Activated naive CD4-positive, alpha-beta T cell treated with anti-CD3 and anti-CD28 coated beads for 36 hours (primary cell): ENCODE measurements at regions not wholly inside any gene's neighbourhood (a gene's known extent, or its start where the extent isn't known, plus 50 kb on each side); places are given as distances from the start of the nearest gene placed in this dataset.
"Not testable (repeated sequence)": the region's sequence is repeated elsewhere in the genome, so short reads cannot be mapped to it uniquely, and the experiment has no call there.

Experiments
- CTCF ChIA-PET: fragments of 350-600 bp; sonication (Branson Sonifier 250); formaldehyde crosslinking; loops from one replicate; lab custom pipeline; 2021; ENCODE audit warnings: antibody characterized with exemption; lab: Charles Lee
- DNase-seq: peaks from one replicate; pipeline ENCODE4 v3.0.0-alpha.2; 2020
- H3K27ac Mint-ChIP-seq: one replicate; pipeline ENCODE4 v1.8.0; 2021; ENCODE audit warnings: mild to moderate bottlenecking, mixed read lengths
- H3K27me3 Mint-ChIP-seq: one replicate; pipeline ENCODE4 v1.8.0; 2021; ENCODE audit warnings: low read depth, mixed read lengths
- H3K36me3 Mint-ChIP-seq: one replicate; pipeline ENCODE4 v1.8.0; 2021; ENCODE audit warnings: low read depth, mixed read lengths
- H3K4me1 Mint-ChIP-seq: one replicate; pipeline ENCODE4 v1.8.0; 2021; ENCODE audit warnings: low read depth, mixed read lengths
- H3K4me3 Mint-ChIP-seq: one replicate; pipeline ENCODE4 v1.8.0; 2021; ENCODE audit warnings: mild to moderate bottlenecking, moderate library complexity, mixed read lengths
- H3K9me3 Mint-ChIP-seq: one replicate; pipeline ENCODE4 v1.8.0; 2021; ENCODE audit warnings: mixed read lengths
- intact Hi-C: fragments of 100-400 bp; cut with micrococcal nuclease; formaldehyde crosslinking; loops from one replicate; pipeline ENCODE4 v1.15.1; 2023

DNA sequence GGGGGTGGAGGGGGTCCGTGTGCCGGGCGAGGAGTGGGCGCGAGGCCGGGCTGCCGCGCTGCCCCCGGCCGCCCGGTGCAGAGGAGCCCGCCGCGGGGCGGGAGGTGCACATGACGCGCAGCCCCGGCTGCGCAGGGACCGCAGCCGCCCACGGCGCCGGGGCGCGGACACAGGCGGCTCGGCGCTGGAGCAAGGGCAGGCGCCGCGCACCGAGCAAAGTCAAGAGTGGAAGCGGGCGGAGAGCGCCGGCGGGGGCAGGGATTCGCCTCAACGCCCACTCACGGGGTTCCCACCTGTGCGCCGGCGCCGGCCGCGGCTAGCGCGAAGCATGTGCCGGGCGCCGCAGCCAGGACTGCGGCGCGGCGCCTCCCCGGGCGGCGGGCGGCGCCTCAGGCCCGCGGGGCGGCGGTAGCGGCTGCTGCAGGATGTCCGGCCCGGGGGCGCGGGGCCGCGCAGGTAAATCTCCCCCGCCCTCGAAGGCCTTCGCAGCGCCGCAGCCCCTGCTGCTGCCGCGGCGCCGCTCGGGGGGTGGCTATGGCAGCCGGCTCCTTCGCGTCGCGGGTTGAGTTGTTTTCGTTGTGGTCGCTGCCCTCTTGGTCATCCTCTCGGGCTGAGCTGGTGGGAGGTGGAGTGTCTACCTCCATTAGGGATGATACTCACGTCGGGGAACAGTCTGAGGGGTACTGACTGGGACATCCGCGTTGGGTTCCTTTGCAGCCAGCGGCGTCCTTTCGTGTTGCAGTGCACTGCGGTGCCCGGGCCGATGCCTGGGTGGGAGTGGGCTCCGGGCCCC, 216.3 kb upstream of the DTNA start:
- CTCF ChIA-PET, result no interaction called here
- Mint-ChIP-seq H3K27ac (no peak overlapping the region), H3K27me3 (peaks cover 22% of the 10 kb centered on the region), H3K9me3 (no peaks in the 10 kb centered on the region), H3K4me3 (no peak overlapping the region), H3K36me3 (no peaks in the 10 kb centered on the region), H3K4me1 (peaks cover 3% of the 10 kb centered on the region)
- intact Hi-C loops, result no loop called here
- no peak for DNase-seq

DNA sequence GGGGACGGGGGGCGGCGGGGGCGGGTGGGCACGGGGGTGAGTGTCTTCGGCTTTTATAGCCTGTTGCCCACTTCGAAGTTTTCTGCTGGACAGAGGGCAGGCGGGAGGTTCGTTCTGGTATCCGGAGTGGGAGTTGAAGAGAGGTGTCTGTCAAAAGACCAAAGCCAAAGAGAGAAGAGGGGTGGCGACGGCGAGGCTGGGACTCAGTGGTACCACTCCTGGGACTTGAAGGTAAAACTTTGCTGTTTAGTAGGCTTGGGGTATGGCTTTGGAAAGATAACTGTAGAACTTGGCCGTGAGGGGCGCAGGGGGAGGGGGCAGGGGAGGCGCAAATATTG, 215.8 kb upstream of the DTNA start:
- peaks cover 3% of the 10 kb centered on the region for H3K4me1 Mint-ChIP-seq
- no peak overlapping the region for H3K4me3 Mint-ChIP-seq
- no peaks in the 10 kb centered on the region for H3K36me3 Mint-ChIP-seq
- no peak for DNase-seq
- H3K27ac Mint-ChIP-seq, result no peak overlapping the region
- CTCF ChIA-PET, result no interaction called here
- peaks cover 22% of the 10 kb centered on the region for H3K27me3 Mint-ChIP-seq
- intact Hi-C loops, result no loop called here
- no peaks in the 10 kb centered on the region for H3K9me3 Mint-ChIP-seq

DNA sequence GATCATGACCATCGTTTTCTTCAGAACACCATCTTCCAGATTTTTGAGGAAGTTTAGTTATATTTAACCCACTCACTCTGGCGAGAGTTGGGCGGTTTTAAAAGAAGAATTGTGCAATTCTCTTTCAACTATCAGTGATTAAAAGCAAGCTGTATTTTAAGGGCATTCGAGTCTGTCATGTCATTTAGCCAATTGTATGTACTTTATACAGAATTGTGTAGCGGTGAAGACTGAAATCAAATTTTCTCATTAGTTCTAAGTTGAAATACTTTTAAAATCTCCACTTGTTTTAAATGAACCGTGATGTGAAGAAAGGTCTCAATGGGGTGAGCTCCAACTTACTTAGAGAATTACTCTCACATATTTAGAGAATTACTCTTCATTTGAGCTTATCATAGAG, 214.6 kb upstream of the DTNA start:
- no peak overlapping the region for H3K27ac Mint-ChIP-seq
- H3K4me3 Mint-ChIP-seq, result no peak overlapping the region
- no peak for DNase-seq
- H3K9me3 Mint-ChIP-seq, result no peaks in the 10 kb centered on the region
- H3K36me3 Mint-ChIP-seq, result no peaks in the 10 kb centered on the region
- H3K27me3 Mint-ChIP-seq, result peaks cover 22% of the 10 kb centered on the region
- peaks cover 3% of the 10 kb centered on the region for H3K4me1 Mint-ChIP-seq
- intact Hi-C loops, result no loop called here
- CTCF ChIA-PET, result interaction anchor here (0.6 kb wide), 1 partner anchor 231 kb away, joined by 3 read pairs; no protein-coding TSS in a partner anchor

DNA sequence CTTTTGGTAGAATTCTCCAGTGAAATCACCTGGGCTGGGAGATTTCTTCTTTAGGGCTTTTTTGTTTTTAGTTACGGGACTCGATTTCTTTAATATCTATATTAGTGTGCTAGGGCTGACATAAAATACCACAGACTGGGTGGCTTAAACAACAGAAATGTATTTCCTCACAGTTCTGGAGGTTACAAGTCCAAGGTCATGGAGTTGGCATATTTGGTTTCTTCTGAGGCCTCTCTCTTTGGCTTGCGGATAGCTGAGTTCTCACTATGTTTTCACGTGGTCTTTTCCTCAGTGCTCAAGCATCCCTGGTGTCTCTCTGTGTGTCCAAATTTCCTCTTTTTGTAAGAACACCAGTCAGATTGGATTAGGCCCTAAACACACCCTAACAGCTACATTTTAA, 208.5 kb upstream of the DTNA start:
- Mint-ChIP-seq H3K36me3 (no peaks in the 10 kb centered on the region), H3K27me3 (no peaks in the 10 kb centered on the region), H3K9me3 (peaks cover 8% of the 10 kb centered on the region), H3K4me3 (no peak overlapping the region), H3K27ac (no peak overlapping the region), H3K4me1 (no peaks in the 10 kb centered on the region)
- CTCF ChIA-PET, result interaction anchor here (0.7 kb wide), 1 partner anchor 137 kb away, joined by 3 read pairs; no protein-coding TSS in a partner anchor
- intact Hi-C loops, result no loop called here
- DNase-seq, result no peak

DNA sequence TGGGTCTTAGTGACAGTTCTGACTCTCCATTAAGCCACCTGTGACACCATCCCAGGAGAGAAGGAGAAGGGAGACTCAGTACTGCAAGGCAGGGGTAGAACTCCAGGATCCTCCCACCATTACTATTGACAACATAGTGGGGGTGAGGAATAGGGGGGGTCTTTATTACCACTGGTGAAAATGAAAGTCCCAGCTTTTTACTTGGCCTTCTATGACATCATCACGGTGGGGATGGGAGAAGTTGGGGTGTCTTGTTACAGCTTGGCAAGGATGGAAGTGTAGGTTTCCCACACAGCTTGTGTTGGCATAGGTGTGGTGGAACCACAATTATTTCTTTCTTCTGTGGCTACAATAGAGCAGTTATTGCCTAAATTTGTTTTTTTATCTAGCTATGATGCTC, 203.9 kb upstream of the DTNA start:
- no peaks in the 10 kb centered on the region for H3K36me3 Mint-ChIP-seq
- no peaks in the 10 kb centered on the region for H3K27me3 Mint-ChIP-seq
- H3K27ac Mint-ChIP-seq, result no peak overlapping the region
- CTCF ChIA-PET, result no interaction called here
- intact Hi-C loops, result no loop called here
- H3K9me3 Mint-ChIP-seq, result peaks cover 8% of the 10 kb centered on the region
- H3K4me1 Mint-ChIP-seq, result no peaks in the 10 kb centered on the region
- H3K4me3 Mint-ChIP-seq, result no peak overlapping the region
- DNase-seq, result no peak

DNA sequence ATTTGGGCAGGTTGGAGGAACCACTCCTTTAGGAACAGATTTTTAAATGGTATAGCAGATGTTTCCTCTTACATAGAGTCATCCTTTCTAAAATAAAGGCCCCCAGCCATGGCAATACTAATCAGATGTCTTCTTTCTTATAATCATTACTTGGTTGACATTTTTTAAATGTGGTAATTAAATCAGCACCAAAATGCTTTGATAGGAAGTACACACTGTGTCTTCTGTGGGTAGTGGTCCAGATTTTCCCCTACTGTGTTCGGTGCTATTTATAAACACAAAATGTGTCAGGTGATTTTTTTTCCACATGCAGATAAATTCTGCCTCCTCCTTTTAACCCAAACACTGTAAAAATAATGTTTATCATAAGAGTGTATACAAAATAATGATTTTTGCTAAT, 200.9 kb upstream of the DTNA start:
- CTCF ChIA-PET, result no interaction called here

DNA sequence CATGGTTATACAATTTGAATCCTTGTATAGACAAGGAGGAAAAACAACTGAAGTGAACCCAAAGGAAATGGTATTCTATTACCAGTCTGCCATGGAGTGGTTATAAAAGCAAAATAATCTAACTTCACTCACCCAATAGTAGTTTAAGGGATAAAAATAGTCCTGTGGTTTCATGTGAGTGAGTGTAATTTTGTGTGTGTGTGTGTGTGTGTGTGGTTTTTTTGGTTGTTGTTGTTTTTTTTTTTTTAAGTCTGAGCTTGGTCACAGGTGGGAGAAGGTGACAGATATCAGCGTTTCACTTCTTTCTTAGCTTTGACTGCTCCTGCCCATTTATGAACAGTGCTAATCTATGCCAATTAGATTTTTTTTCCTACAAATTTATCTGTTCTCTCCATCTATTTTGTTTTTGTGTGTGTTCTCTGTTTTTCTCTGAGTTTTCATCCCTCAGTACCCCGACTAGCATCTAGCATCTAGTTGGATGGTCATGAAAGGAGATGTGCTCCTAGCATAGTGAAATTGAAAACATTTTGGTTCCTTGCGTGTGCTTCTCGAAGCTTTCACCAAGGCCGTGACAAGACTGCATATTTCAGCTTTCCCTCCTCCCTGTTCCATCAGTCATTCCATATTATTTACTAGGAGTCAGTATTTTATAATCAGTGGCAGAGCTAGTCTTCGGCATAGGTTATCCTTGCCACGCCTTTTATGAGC, 200.1 kb upstream of the DTNA start:
- Mint-ChIP-seq H3K4me3 (no peak overlapping the region), H3K27me3 (no peaks in the 10 kb centered on the region), H3K27ac (no peak overlapping the region), H3K9me3 (no peaks in the 10 kb centered on the region), H3K4me1 (no peaks in the 10 kb centered on the region), H3K36me3 (no peaks in the 10 kb centered on the region)
- DNase-seq, result no peak
- intact Hi-C loops, result no loop called here
- CTCF ChIA-PET, result interaction anchor here (0.6 to 0.8 kb wide), 2 partner anchors 19 to 185 kb away, joined by 3 read pairs; no protein-coding TSS in a partner anchor

More for the DNA sequence above, 200.9 kb upstream of the DTNA start:
- Mint-ChIP-seq H3K27ac (no peak overlapping the region), H3K36me3 (no peaks in the 10 kb centered on the region), H3K9me3 (peaks cover under 1% of the 10 kb centered on the region), H3K4me1 (no peaks in the 10 kb centered on the region), H3K4me3 (no peak overlapping the region), H3K27me3 (no peaks in the 10 kb centered on the region)
- DNase-seq, result no peak
- intact Hi-C loops, result no loop called here

DNA sequence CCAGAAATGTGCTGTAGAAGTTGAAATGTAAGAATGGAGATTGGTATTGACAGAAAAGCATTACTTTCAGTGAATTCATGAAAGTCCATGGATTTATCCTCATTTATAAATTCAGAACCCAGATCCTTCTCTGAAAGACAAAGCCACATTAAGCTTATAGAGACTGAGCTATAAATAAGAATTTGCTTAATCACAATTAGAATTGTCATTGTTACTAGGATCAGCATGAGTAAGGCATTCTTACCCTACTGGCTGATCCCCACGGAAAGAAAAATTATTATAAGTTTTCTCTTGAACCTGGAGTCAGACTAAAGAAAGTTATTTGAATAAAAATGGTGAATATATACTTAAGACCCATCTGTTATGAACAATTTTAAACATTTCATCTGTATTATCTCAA, 199.2 kb upstream of the DTNA start:
- intact Hi-C loops, result no loop called here
- CTCF ChIA-PET, result interaction anchor here (0.8 kb wide), 1 partner anchor 18 kb away, joined by 3 read pairs; no protein-coding TSS in a partner anchor
- H3K27ac Mint-ChIP-seq, result no peak overlapping the region
- no peaks in the 10 kb centered on the region for H3K4me1 Mint-ChIP-seq
- DNase-seq, result no peak
- no peak overlapping the region for H3K4me3 Mint-ChIP-seq
- H3K27me3 Mint-ChIP-seq, result no peaks in the 10 kb centered on the region
- no peaks in the 10 kb centered on the region for H3K36me3 Mint-ChIP-seq
- peaks cover 2% of the 10 kb centered on the region for H3K9me3 Mint-ChIP-seq

DNA sequence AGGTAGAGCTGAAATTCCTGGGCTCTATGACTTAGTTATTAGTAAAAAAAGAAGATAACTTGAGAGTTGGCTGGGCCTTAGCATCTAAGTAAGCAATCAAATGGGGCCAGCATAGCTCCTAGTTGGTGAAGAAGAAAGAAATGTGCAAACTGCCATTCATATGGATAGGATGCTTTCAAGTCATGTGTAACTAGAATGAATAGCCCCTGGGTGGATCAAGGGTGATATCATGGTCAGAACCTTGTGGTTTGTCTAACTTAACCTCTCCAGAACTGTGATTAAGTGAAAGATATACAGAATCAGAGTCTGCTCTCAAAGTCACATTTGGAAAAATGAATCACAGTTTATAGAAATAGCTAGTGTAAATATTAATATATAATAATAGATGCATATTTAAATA, 198.7 kb upstream of the DTNA start:
- no peaks in the 10 kb centered on the region for H3K27me3 Mint-ChIP-seq
- H3K9me3 Mint-ChIP-seq, result peaks cover 7% of the 10 kb centered on the region
- intact Hi-C loops, result no loop called here
- H3K4me3 Mint-ChIP-seq, result no peak overlapping the region
- CTCF ChIA-PET, result no interaction called here
- DNase-seq, result no peak
- H3K27ac Mint-ChIP-seq, result no peak overlapping the region
- H3K36me3 Mint-ChIP-seq, result no peaks in the 10 kb centered on the region
- H3K4me1 Mint-ChIP-seq, result no peaks in the 10 kb centered on the region

DNA sequence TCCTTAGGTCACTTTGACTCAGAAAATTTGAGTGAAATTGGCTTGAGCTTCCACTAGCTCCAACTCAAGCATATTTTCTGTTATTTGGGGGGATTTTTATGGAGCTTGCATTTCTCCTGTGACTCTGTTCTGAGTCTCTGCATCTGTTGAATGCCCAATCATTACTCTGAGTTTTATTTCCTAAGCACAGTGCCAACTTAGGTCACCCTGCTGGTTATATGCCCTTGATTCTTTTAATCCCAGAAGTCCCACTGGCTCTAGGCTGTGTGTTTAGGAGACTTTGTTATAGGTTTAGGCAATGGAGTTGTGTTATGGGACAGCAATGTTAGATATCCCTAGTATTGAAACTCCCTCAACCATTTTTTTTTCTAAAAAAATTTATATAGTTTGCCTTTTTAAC, 198.2 kb upstream of the DTNA start:
- CTCF ChIA-PET, result no interaction called here
- DNase-seq, result no peak
- Mint-ChIP-seq H3K27me3 (no peaks in the 10 kb centered on the region), H3K9me3 (peaks cover 9% of the 10 kb centered on the region), H3K36me3 (no peaks in the 10 kb centered on the region), H3K27ac (no peak overlapping the region), H3K4me3 (no peak overlapping the region), H3K4me1 (no peaks in the 10 kb centered on the region)
- intact Hi-C loops, result no loop called here

DNA sequence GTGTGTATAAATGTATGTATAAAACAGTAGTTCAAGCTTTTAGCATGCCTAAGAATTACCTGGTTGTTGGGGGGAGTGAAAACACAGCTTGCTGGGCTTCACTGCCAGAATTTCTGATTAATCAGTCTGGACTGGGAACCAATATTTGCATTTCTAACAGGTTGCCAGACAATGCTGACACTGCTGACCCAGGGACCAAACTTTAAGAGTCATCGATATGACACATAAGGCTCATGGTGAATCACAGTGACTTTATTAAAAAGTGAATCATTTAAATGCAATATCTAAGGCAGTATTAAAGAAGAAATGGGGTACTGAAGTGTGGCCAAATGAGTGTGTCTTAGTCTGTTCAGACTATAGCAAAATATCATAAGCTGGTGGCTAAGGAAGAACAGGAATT, 195.9 kb upstream of the DTNA start:
- H3K36me3 Mint-ChIP-seq, result no peaks in the 10 kb centered on the region
- intact Hi-C loops, result no loop called here

DNA sequence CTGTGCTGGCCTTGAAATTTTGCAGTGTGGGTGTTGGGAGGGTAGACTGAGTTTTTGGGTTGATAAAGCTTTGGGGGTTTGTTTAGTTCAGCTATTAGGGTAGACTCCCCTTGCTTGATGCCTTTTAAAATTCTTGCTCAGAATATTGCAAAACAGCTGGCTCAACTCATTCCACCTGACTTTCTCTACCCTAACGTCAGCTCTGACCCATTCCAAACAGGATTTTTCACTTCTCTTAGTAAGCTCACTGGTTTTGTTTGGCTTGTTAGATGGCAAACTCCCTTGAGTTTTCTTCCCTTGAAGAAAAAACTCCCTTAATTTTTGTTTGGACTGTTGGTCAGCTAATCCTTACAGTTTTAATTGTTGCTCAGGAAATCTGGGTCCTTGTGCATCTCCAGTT, 195.1 kb upstream of the DTNA start:
- Mint-ChIP-seq H3K4me3 (no peak overlapping the region), H3K4me1 (no peaks in the 10 kb centered on the region), H3K36me3 (no peaks in the 10 kb centered on the region), H3K9me3 (peaks cover 15% of the 10 kb centered on the region), H3K27ac (no peak overlapping the region), H3K27me3 (no peaks in the 10 kb centered on the region)
- intact Hi-C loops, result no loop called here
- CTCF ChIA-PET, result no interaction called here
- DNase-seq, result no peak

More for the DNA sequence above, 195.9 kb upstream of the DTNA start:
- no peak overlapping the region for H3K27ac Mint-ChIP-seq
- no peak overlapping the region for H3K4me3 Mint-ChIP-seq
- DNase-seq, result no peak
- H3K27me3 Mint-ChIP-seq, result no peaks in the 10 kb centered on the region
- no peaks in the 10 kb centered on the region for H3K4me1 Mint-ChIP-seq
- CTCF ChIA-PET, result no interaction called here
- H3K9me3 Mint-ChIP-seq, result peaks cover 15% of the 10 kb centered on the region

DNA sequence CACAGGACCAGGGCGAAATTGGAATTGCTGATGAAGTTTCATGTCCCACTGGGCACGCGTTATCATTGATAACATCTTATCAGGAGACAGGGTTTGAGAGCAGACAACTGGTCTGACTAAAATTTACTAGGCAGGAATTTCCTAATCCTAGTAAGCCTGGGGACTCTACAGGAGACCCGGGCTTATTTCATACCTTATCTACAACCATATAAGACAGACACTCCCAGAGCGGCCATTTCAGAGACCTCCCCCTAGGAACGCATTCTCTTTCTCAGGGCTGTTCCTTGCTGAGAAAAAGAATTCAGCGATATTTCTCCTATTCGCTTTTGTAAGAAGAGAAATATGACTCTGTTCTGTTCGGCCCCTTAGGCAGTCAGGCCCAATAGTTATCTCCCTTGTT, 193.7 kb upstream of the DTNA start:
- H3K4me1 Mint-ChIP-seq, CTCF ChIA-PET, DNase-seq, H3K4me3 Mint-ChIP-seq, H3K36me3 Mint-ChIP-seq, H3K27me3 Mint-ChIP-seq, H3K27ac Mint-ChIP-seq, intact Hi-C loops: not testable (repeated sequence)
- peaks cover 17% of the 10 kb centered on the region for H3K9me3 Mint-ChIP-seq
